ENCODE measurements at regions not wholly inside any gene's neighbourhood (a gene's known extent, or its start where the extent isn't known, plus 50 kb on each side); places are given as distances from the start of the nearest gene placed in this dataset.

GRCh38 chr7:52249741-52250140, 785.7 kb upstream of the POM121L12 start:
- ChIA-PET CTCF (ENCODE audit: partially characterized antibody) (no interaction called here), POLR2A (ENCODE audit: partially characterized antibody) (no interaction called here)
- H3K27me3 ChIP-seq (ENCODE audit: insufficient read depth, low read length), result no peaks in the 10 kb centered on the region
- H3K36me3 ChIP-seq (ENCODE audit: insufficient read depth, low read length), result no peaks in the 10 kb centered on the region
- H3K27ac Mint-ChIP-seq, result no peak overlapping the region
- H3K4me1 Mint-ChIP-seq, result no peaks in the 10 kb centered on the region
- no peak overlapping the region for H3K4me3 ChIP-seq (ENCODE audit: low read length in 2 of 2)
- H3K27ac ChIP-seq (ENCODE audit: low read depth, low read length), result no peak overlapping the region
- no peak overlapping the region for H3K4me3 Mint-ChIP-seq
- no peaks in the 10 kb centered on the region for H3K27me3 Mint-ChIP-seq
- no peaks in the 10 kb centered on the region for H3K9me3 ChIP-seq (ENCODE audit: control insufficient read depth in 1 of 2, low read length in 2 of 2)
- H3K4me1 ChIP-seq (ENCODE audit: insufficient read depth, low read length), result no peaks in the 10 kb centered on the region
- no peaks in the 10 kb centered on the region for H3K36me3 Mint-ChIP-seq
- DNase-seq, result no peak
- H3K9me3 Mint-ChIP-seq, result peaks cover 2 to 21% (median 7%) of the 10 kb centered on the region in 8 donors
- intact Hi-C loops (cut with micrococcal nuclease), result no loop called here

- peaks cover 5 to 32% (median 9%) of the 10 kb centered on the region in 8 donors for H3K9me3 Mint-ChIP-seq
- intact Hi-C loops (cut with micrococcal nuclease), result no loop called here
- no peaks in the 10 kb centered on the region for H3K4me1 Mint-ChIP-seq
- no peak overlapping the region for H3K4me3 Mint-ChIP-seq
- H3K9me3 ChIP-seq (ENCODE audit: control insufficient read depth in 1 of 2, low read length in 2 of 2), result peaks cover 0 to 3% of the 10 kb centered on the region in 2 donors
- ChIA-PET POLR2A (ENCODE audit: partially characterized antibody) (no interaction called here), CTCF (ENCODE audit: partially characterized antibody) (no interaction called here)
- no peaks in the 10 kb centered on the region for H3K4me1 ChIP-seq (ENCODE audit: insufficient read depth, low read length)
- H3K36me3 Mint-ChIP-seq, result no peaks in the 10 kb centered on the region
- H3K4me3 ChIP-seq (ENCODE audit: low read length in 2 of 2), result no peak overlapping the region
- H3K36me3 ChIP-seq (ENCODE audit: insufficient read depth, low read length), result no peaks in the 10 kb centered on the region
- H3K27ac Mint-ChIP-seq, result no peak overlapping the region
- H3K27ac ChIP-seq (ENCODE audit: low read depth, low read length), result no peak overlapping the region
- H3K27me3 Mint-ChIP-seq, result no peaks in the 10 kb centered on the region
- DNase-seq, result no peak
- H3K27me3 ChIP-seq (ENCODE audit: insufficient read depth, low read length), result no peaks in the 10 kb centered on the region
Measured at GRCh38 chr7:52247518-52247917, 787.9 kb upstream of the POM121L12 start.

- peaks cover 5 to 30% (median 14%) of the 10 kb centered on the region in 8 donors for H3K9me3 Mint-ChIP-seq
- H3K27me3 Mint-ChIP-seq, result no peaks in the 10 kb centered on the region
- Histone ChIP-seq H3K27me3 (ENCODE audit: insufficient read depth, low read length) (no peaks in the 10 kb centered on the region), H3K36me3 (ENCODE audit: insufficient read depth, low read length) (no peaks in the 10 kb centered on the region), H3K4me1 (ENCODE audit: insufficient read depth, low read length) (no peaks in the 10 kb centered on the region), H3K9me3 (ENCODE audit: control insufficient read depth in 1 of 2, low read length in 2 of 2) (peaks cover 0 to 3% of the 10 kb centered on the region in 2 donors), H3K4me3 (ENCODE audit: low read length in 2 of 2) (no peak overlapping the region), H3K27ac (ENCODE audit: low read depth, low read length) (no peak overlapping the region)
- H3K4me1 Mint-ChIP-seq, result no peaks in the 10 kb centered on the region
- H3K27ac Mint-ChIP-seq, result no peak overlapping the region
- CTCF ChIA-PET (ENCODE audit: partially characterized antibody), result no interaction called here
- DNase-seq, result no peak
- no peak overlapping the region for H3K4me3 Mint-ChIP-seq
- no peaks in the 10 kb centered on the region for H3K36me3 Mint-ChIP-seq
- POLR2A ChIA-PET (ENCODE audit: partially characterized antibody), result no interaction called here
- intact Hi-C loops (cut with micrococcal nuclease), result no loop called here
Measured at GRCh38 chr7:52243685-52244084, 791.7 kb upstream of the POM121L12 start.

- Histone ChIP-seq H3K36me3 (ENCODE audit: insufficient read depth, low read length) (no peaks in the 10 kb centered on the region), H3K4me1 (ENCODE audit: insufficient read depth, low read length) (no peaks in the 10 kb centered on the region), H3K9me3 (ENCODE audit: control insufficient read depth in 1 of 2, low read length in 2 of 2) (no peaks in the 10 kb centered on the region), H3K27me3 (ENCODE audit: insufficient read depth, low read length) (no peaks in the 10 kb centered on the region), H3K4me3 (ENCODE audit: low read length in 2 of 2) (no peak overlapping the region), H3K27ac (ENCODE audit: low read depth, low read length) (no peak overlapping the region)
- H3K9me3 Mint-ChIP-seq, result peaks cover 4 to 42% (median 19%) of the 10 kb centered on the region in 8 donors
- H3K27ac Mint-ChIP-seq, result no peak overlapping the region
- H3K36me3 Mint-ChIP-seq, result peaks cover 0 to 3% of the 10 kb centered on the region in 2 donors
- no peak overlapping the region for H3K4me3 Mint-ChIP-seq
- DNase-seq, result no peak
- H3K27me3 Mint-ChIP-seq, result no peaks in the 10 kb centered on the region
- ChIA-PET CTCF (ENCODE audit: partially characterized antibody) (no interaction called here), POLR2A (ENCODE audit: partially characterized antibody) (no interaction called here)
- intact Hi-C loops (cut with micrococcal nuclease), result no loop called here
- no peaks in the 10 kb centered on the region for H3K4me1 Mint-ChIP-seq
Measured at GRCh38 chr7:52233248-52233647, 802.2 kb upstream of the POM121L12 start.

- no peak overlapping the region for H3K27ac ChIP-seq (ENCODE audit: low read depth, low read length)
- Mint-ChIP-seq H3K9me3 (peaks cover 0 to 18% (median 8%) of the 10 kb centered on the region in 8 donors), H3K4me3 (no peak overlapping the region), H3K36me3 (no peaks in the 10 kb centered on the region), H3K4me1 (no peaks in the 10 kb centered on the region), H3K27ac (no peak overlapping the region), H3K27me3 (no peaks in the 10 kb centered on the region)
- no peaks in the 10 kb centered on the region for H3K9me3 ChIP-seq (ENCODE audit: control insufficient read depth in 1 of 2, low read length in 2 of 2)
- H3K27me3 ChIP-seq (ENCODE audit: insufficient read depth, low read length), result no peaks in the 10 kb centered on the region
- intact Hi-C loops (cut with micrococcal nuclease), result no loop called here
- DNase-seq, result no peak
- no peak overlapping the region for H3K4me3 ChIP-seq (ENCODE audit: low read length in 2 of 2)
- no peaks in the 10 kb centered on the region for H3K36me3 ChIP-seq (ENCODE audit: insufficient read depth, low read length)
- CTCF ChIA-PET (ENCODE audit: partially characterized antibody), result no interaction called here
- no peaks in the 10 kb centered on the region for H3K4me1 ChIP-seq (ENCODE audit: insufficient read depth, low read length)
- POLR2A ChIA-PET (ENCODE audit: partially characterized antibody), result no interaction called here
Measured at GRCh38 chr7:52211930-52212329, 823.5 kb upstream of the POM121L12 start.

- no peaks in the 10 kb centered on the region for H3K9me3 ChIP-seq (ENCODE audit: control insufficient read depth in 1 of 2, low read length in 2 of 2)
- Mint-ChIP-seq H3K36me3 (no peaks in the 10 kb centered on the region), H3K4me1 (peaks cover 0 to 1% (median 0%) of the 10 kb centered on the region in 4 donors), H3K4me3 (no peak overlapping the region), H3K27ac (no peak overlapping the region), H3K9me3 (peaks cover 0 to 24% (median 12%) of the 10 kb centered on the region in 8 donors), H3K27me3 (no peaks in the 10 kb centered on the region)
- ChIA-PET CTCF (ENCODE audit: partially characterized antibody) (no interaction called here), POLR2A (ENCODE audit: partially characterized antibody) (no interaction called here)
- H3K4me1 ChIP-seq (ENCODE audit: insufficient read depth, low read length), result no peaks in the 10 kb centered on the region
- intact Hi-C loops (cut with micrococcal nuclease), result no loop called here
- no peak overlapping the region for H3K4me3 ChIP-seq (ENCODE audit: low read length in 2 of 2)
- H3K27me3 ChIP-seq (ENCODE audit: insufficient read depth, low read length), result no peaks in the 10 kb centered on the region
- no peaks in the 10 kb centered on the region for H3K36me3 ChIP-seq (ENCODE audit: insufficient read depth, low read length)
- no peak for DNase-seq
- H3K27ac ChIP-seq (ENCODE audit: low read depth, low read length), result no peak overlapping the region
Measured at GRCh38 chr7:52209614-52210013, 825.8 kb upstream of the POM121L12 start.

- DNase-seq, result no peak
- Mint-ChIP-seq H3K27me3 (no peaks in the 10 kb centered on the region), H3K9me3 (peaks cover 0 to 14% (median 7%) of the 10 kb centered on the region in 8 donors), H3K36me3 (no peaks in the 10 kb centered on the region), H3K27ac (no peak overlapping the region), H3K4me3 (no peak overlapping the region), H3K4me1 (no peaks in the 10 kb centered on the region)
- POLR2A ChIA-PET (ENCODE audit: partially characterized antibody), result no interaction called here
- Histone ChIP-seq H3K36me3 (ENCODE audit: insufficient read depth, low read length) (no peaks in the 10 kb centered on the region), H3K4me3 (ENCODE audit: low read length in 2 of 2) (no peak overlapping the region), H3K9me3 (ENCODE audit: control insufficient read depth in 1 of 2, low read length in 2 of 2) (no peaks in the 10 kb centered on the region), H3K27ac (ENCODE audit: low read depth, low read length) (no peak overlapping the region), H3K4me1 (ENCODE audit: insufficient read depth, low read length) (no peaks in the 10 kb centered on the region), H3K27me3 (ENCODE audit: insufficient read depth, low read length) (no peaks in the 10 kb centered on the region)
- CTCF ChIA-PET (ENCODE audit: partially characterized antibody), result no interaction called here
- intact Hi-C loops (cut with micrococcal nuclease), result no loop called here
Measured at GRCh38 chr7:52197221-52197620, 838.2 kb upstream of the POM121L12 start.

- no peak overlapping the region for H3K27ac ChIP-seq (ENCODE audit: low read depth, low read length)
- Mint-ChIP-seq H3K4me3 (no peak overlapping the region), H3K4me1 (no peaks in the 10 kb centered on the region), H3K27me3 (no peaks in the 10 kb centered on the region), H3K9me3 (peaks cover 0 to 17% (median 8%) of the 10 kb centered on the region in 8 donors), H3K27ac (no peak overlapping the region), H3K36me3 (no peaks in the 10 kb centered on the region)
- H3K4me1 ChIP-seq (ENCODE audit: insufficient read depth, low read length), result no peaks in the 10 kb centered on the region
- H3K27me3 ChIP-seq (ENCODE audit: insufficient read depth, low read length), result no peaks in the 10 kb centered on the region
- no peaks in the 10 kb centered on the region for H3K9me3 ChIP-seq (ENCODE audit: control insufficient read depth in 1 of 2, low read length in 2 of 2)
- intact Hi-C loops (cut with micrococcal nuclease), result no loop called here
- no peaks in the 10 kb centered on the region for H3K36me3 ChIP-seq (ENCODE audit: insufficient read depth, low read length)
- H3K4me3 ChIP-seq (ENCODE audit: low read length in 2 of 2), result no peak overlapping the region
- ChIA-PET POLR2A (ENCODE audit: partially characterized antibody) (no interaction called here), CTCF (ENCODE audit: partially characterized antibody) (no interaction called here)
- DNase-seq, result no peak
Measured at GRCh38 chr7:52195664-52196063, 839.8 kb upstream of the POM121L12 start.

Measured in CD4-positive, alpha-beta memory T cell (primary cell).